Gastroesophageal sphincter (tissue), 3 donors: ENCODE measurements at regions not wholly inside any gene's neighbourhood (a gene's known extent, or its start where the extent isn't known, plus 50 kb on each side); places are given as distances from the start of the nearest gene placed in this dataset.

Experiments
- CTCF ChIP-seq, 4 experiments: fragments of 200-600 bp in 2 of 4; fragments of 450-650 bp in 2 of 4; sonication (generic) in 1 of 4; IDR thresholded peaks; one replicate each; pipeline ENCODE4 v1.5.1; 2017 to 2019; ENCODE audit warnings: antibody characterized with exemption in 4 of 4, mild to moderate bottlenecking in 2 of 4, moderate library complexity in 2 of 4
- POLR2AphosphoS5 ChIP-seq: sonication (generic); formaldehyde crosslinking; IDR thresholded peaks from one replicate; pipeline ENCODE4 v1.6.1; 2017; ENCODE audit warnings: antibody characterized with exemption

GRCh38 chr4:164081371-164081770 is 586.9 kb downstream of the TMA16 start:
- TF ChIP-seq POLR2AphosphoS5: no peak
- TF ChIP-seq CTCF (IDR thresholded peaks at IDR 0.05): no peak
